Mucosa of stomach (tissue), 1 donor: ENCODE measurements at regions not wholly inside any gene's neighbourhood (a gene's known extent, or its start where the extent isn't known, plus 50 kb on each side); places are given as distances from the start of the nearest gene placed in this dataset.
"Not testable (repeated sequence)": the region's sequence is repeated elsewhere in the genome, so short reads cannot be mapped to it uniquely, and the experiment has no call there.

Source experiments
- H3K27me3 ChIP-seq: one replicate; pipeline ENCODE4 v1.7.0; 2013; ENCODE audit warnings: mild to moderate bottlenecking, low read length; ENCODE audit not compliant: control insufficient read depth, insufficient read depth
- H3K36me3 ChIP-seq: one replicate; pipeline ENCODE4 v1.7.0; 2013; ENCODE audit warnings: low read length; ENCODE audit not compliant: control insufficient read depth, insufficient read depth
- H3K4me1 ChIP-seq: one replicate; pipeline ENCODE4 v1.7.0; 2013; ENCODE audit warnings: mild to moderate bottlenecking, low read length; ENCODE audit not compliant: control insufficient read depth, insufficient read depth
- H3K4me3 ChIP-seq: one replicate; pipeline ENCODE4 v1.7.0; 2013; ENCODE audit warnings: low read length
- H3K9ac ChIP-seq: one replicate; pipeline ENCODE4 v1.7.0; 2013; ENCODE audit warnings: mild to moderate bottlenecking, low read length, moderate library complexity
- H3K9me3 ChIP-seq: one replicate; pipeline ENCODE4 v1.7.0; 2013; ENCODE audit warnings: mild to moderate bottlenecking, low read length, moderate library complexity; ENCODE audit not compliant: control insufficient read depth
- donor health status: Pancreatic carcinoma.

GRCh38 chr12:91637789-91638624 lies 455.4 kb upstream of the DCN start:
- H3K36me3 ChIP-seq, result no peaks in the 10 kb centered on the region

GRCh38 chr12:91636721-91637120 lies 454.1 kb upstream of the DCN start:
- Histone ChIP-seq H3K9ac (no peak overlapping the region), H3K9me3 (no peaks in the 10 kb centered on the region), H3K36me3 (no peaks in the 10 kb centered on the region), H3K4me3 (no peak overlapping the region), H3K4me1 (no peaks in the 10 kb centered on the region), H3K27me3 (no peaks in the 10 kb centered on the region)

More at GRCh38 chr12:91637789-91638624, 455.4 kb upstream of the DCN start:
- H3K9me3 ChIP-seq, result no peaks in the 10 kb centered on the region
- H3K27me3 ChIP-seq, result no peaks in the 10 kb centered on the region
- no peak overlapping the region for H3K9ac ChIP-seq
- no peak overlapping the region for H3K4me3 ChIP-seq
- no peaks in the 10 kb centered on the region for H3K4me1 ChIP-seq

GRCh38 chr12:91634386-91634713 lies 451.7 kb upstream of the DCN start:
- H3K36me3 ChIP-seq, result not testable (repeated sequence)

GRCh38 chr12:91633734-91634357 lies 451.2 kb upstream of the DCN start:
- H3K4me3 ChIP-seq, result no peak overlapping the region
- H3K9me3 ChIP-seq, result no peaks in the 10 kb centered on the region
- H3K4me1 ChIP-seq, result no peaks in the 10 kb centered on the region
- H3K36me3 ChIP-seq, result no peaks in the 10 kb centered on the region
- H3K27me3 ChIP-seq, result no peaks in the 10 kb centered on the region
- H3K9ac ChIP-seq, result no peak overlapping the region

More at GRCh38 chr12:91634386-91634713, 451.7 kb upstream of the DCN start:
- not testable (repeated sequence) for H3K9ac ChIP-seq, H3K9me3 ChIP-seq, H3K4me1 ChIP-seq, H3K4me3 ChIP-seq, H3K27me3 ChIP-seq

- Histone ChIP-seq H3K27me3 (no peaks in the 10 kb centered on the region), H3K9me3 (no peaks in the 10 kb centered on the region), H3K4me3 (no peak overlapping the region), H3K9ac (no peak overlapping the region), H3K36me3 (no peaks in the 10 kb centered on the region), H3K4me1 (no peaks in the 10 kb centered on the region)
Observed at GRCh38 chr12:91633206-91633605, 450.6 kb upstream of the DCN start.

- no peak overlapping the region for H3K9ac ChIP-seq
- no peaks in the 10 kb centered on the region for H3K27me3 ChIP-seq
- H3K4me3 ChIP-seq, result no peak overlapping the region
- no peaks in the 10 kb centered on the region for H3K4me1 ChIP-seq
- no peaks in the 10 kb centered on the region for H3K36me3 ChIP-seq
- no peaks in the 10 kb centered on the region for H3K9me3 ChIP-seq
Observed at GRCh38 chr12:91632042-91632786, 449.6 kb upstream of the DCN start.

GRCh38 chr12:91630596-91631293 lies 448.1 kb upstream of the DCN start:
- Histone ChIP-seq H3K27me3 (no peaks in the 10 kb centered on the region), H3K4me3 (no peak overlapping the region), H3K36me3 (no peaks in the 10 kb centered on the region)

GRCh38 chr12:91630083-91630482 lies 447.5 kb upstream of the DCN start:
- Histone ChIP-seq H3K27me3 (no peaks in the 10 kb centered on the region), H3K9me3 (no peaks in the 10 kb centered on the region), H3K36me3 (no peaks in the 10 kb centered on the region)

More at GRCh38 chr12:91630596-91631293, 448.1 kb upstream of the DCN start:
- Histone ChIP-seq H3K9me3 (no peaks in the 10 kb centered on the region), H3K9ac (no peak overlapping the region), H3K4me1 (no peaks in the 10 kb centered on the region)

GRCh38 chr12:91629440-91629839 lies 446.8 kb upstream of the DCN start:
- Histone ChIP-seq H3K9me3 (no peaks in the 10 kb centered on the region), H3K27me3 (no peaks in the 10 kb centered on the region), H3K9ac (no peak overlapping the region), H3K4me3 (no peak overlapping the region), H3K4me1 (no peaks in the 10 kb centered on the region), H3K36me3 (no peaks in the 10 kb centered on the region)

More at GRCh38 chr12:91630083-91630482, 447.5 kb upstream of the DCN start:
- Histone ChIP-seq H3K4me1 (no peaks in the 10 kb centered on the region), H3K9ac (no peak overlapping the region), H3K4me3 (no peak overlapping the region)

GRCh38 chr12:91628656-91629055 lies 446.0 kb upstream of the DCN start:
- Histone ChIP-seq H3K9ac (no peak overlapping the region), H3K9me3 (no peaks in the 10 kb centered on the region), H3K4me1 (no peaks in the 10 kb centered on the region), H3K36me3 (no peaks in the 10 kb centered on the region), H3K4me3 (no peak overlapping the region), H3K27me3 (no peaks in the 10 kb centered on the region)

GRCh38 chr12:91627225-91627624 lies 444.6 kb upstream of the DCN start:
- Histone ChIP-seq H3K9ac (no peak overlapping the region), H3K27me3 (no peaks in the 10 kb centered on the region), H3K9me3 (no peaks in the 10 kb centered on the region), H3K36me3 (no peaks in the 10 kb centered on the region), H3K4me3 (no peak overlapping the region), H3K4me1 (no peaks in the 10 kb centered on the region)
